Gastroesophageal sphincter (tissue), 4 donors: ENCODE measurements at regions not wholly inside any gene's neighbourhood (a gene's known extent, or its start where the extent isn't known, plus 50 kb on each side); places are given as distances from the start of the nearest gene placed in this dataset.
A peak's percentile ranks its signal among the peaks of the same experiment; 100 is the strongest.

Experiments
- ATAC-seq: fragments of 150-250 bp; one replicate; pipeline ENCODE4 v1.9.1; 2016; ENCODE audit warnings: mild to moderate bottlenecking, moderate library complexity
- H3K27ac ChIP-seq, 4 donors: fragments of 200-600 bp; sonication (generic) in 3 of 4; 1 replicate in 3 of 4; 2 replicates in 1 of 4; pipeline ENCODE4 v1.5.1; 2016 to 2019
- H3K27me3 ChIP-seq: fragments of 200-600 bp; sonication (generic); one replicate; pipeline ENCODE4 v1.5.1; 2019
- H3K36me3 ChIP-seq, 2 donors: fragments of 200-600 bp; sonication (generic); one replicate each; pipeline ENCODE4 v1.5.1; 2019; ENCODE audit warnings: control low read depth in 1 of 2
- H3K4me1 ChIP-seq, 3 donors: fragments of 200-600 bp; sonication (generic); 1 replicate in 2 of 3; 2 replicates in 1 of 3; pipeline ENCODE4 v1.5.1; 2016 to 2019; ENCODE audit warnings: control low read depth in 2 of 3
- H3K4me3 ChIP-seq, 2 donors: fragments of 200-600 bp; sonication (generic); one replicate each; pipeline ENCODE4 v1.5.1; 2019; ENCODE audit warnings: mild to moderate bottlenecking in 1 of 2, moderate library complexity in 1 of 2
- H3K9me3 ChIP-seq, 3 donors: fragments of 200-600 bp; sonication (generic); one replicate each; pipeline ENCODE4 v1.5.1; 2017 to 2019; ENCODE audit warnings: control low read depth in 2 of 3
- CTCF ChIP-seq, 4 experiments: fragments of 200-600 bp in 2 of 4; fragments of 450-650 bp in 2 of 4; sonication (generic) in 1 of 4; IDR thresholded peaks; one replicate each; pipeline ENCODE4 v1.5.1; 2017 to 2019; ENCODE audit warnings: antibody characterized with exemption in 4 of 4, mild to moderate bottlenecking in 2 of 4, moderate library complexity in 2 of 4
- EP300 ChIP-seq: sonication (generic); formaldehyde crosslinking; IDR thresholded peaks from one replicate; pipeline ENCODE4 v1.6.1; 2017; ENCODE audit warnings: antibody characterized with exemption, mild to moderate bottlenecking
- POLR2A ChIP-seq, 2 donors: fragments of 450-650 bp; IDR thresholded peaks; one replicate each; pipeline ENCODE4 v1.6.1; 2017; ENCODE audit warnings: antibody characterized with exemption in 2 of 2, mild to moderate bottlenecking in 2 of 2, moderate library complexity in 1 of 2
- POLR2AphosphoS5 ChIP-seq: sonication (generic); formaldehyde crosslinking; IDR thresholded peaks from one replicate; pipeline ENCODE4 v1.6.1; 2017; ENCODE audit warnings: antibody characterized with exemption
- WGBS, 2 donors: methylation state at CpG; one replicate each; pipeline ENCODE4 v1.1.5; 2018; ENCODE audit warnings: low coverage in 1 of 2; 5-methylcytosine and 5-hydroxymethylcytosine counted together

- no peaks in the 10 kb centered on the region for H3K9me3 ChIP-seq
- H3K36me3 ChIP-seq = no peaks in the 10 kb centered on the region
- TF ChIP-seq POLR2A (IDR thresholded peaks at IDR 0.05) = no peak
- no peak for TF ChIP-seq CTCF (IDR thresholded peaks at IDR 0.05)
- TF ChIP-seq POLR2AphosphoS5 = no peak
- TF ChIP-seq EP300 = no peak
- peaks cover 73% of the 10 kb centered on the region for H3K27me3 ChIP-seq
- WGBS, 2 donors = 23 to 32% methylated on average over 13 to 19 of the region's 55 CpGs
- ATAC-seq = no peak
- peak overlapping the region in 1 of 2 donors; percentile 51 for H3K4me3 ChIP-seq
- peaks cover 0 to 19% (median 10%) of the 10 kb centered on the region in 3 donors for H3K4me1 ChIP-seq
- H3K27ac ChIP-seq = no peak overlapping the region
Observed at GRCh38 chr10:22476601-22477321, 131.5 kb downstream of the SPAG6 start.

- H3K4me1 ChIP-seq = peaks cover 0 to 19% (median 10%) of the 10 kb centered on the region in 3 donors
- H3K9me3 ChIP-seq = no peaks in the 10 kb centered on the region
- TF ChIP-seq POLR2AphosphoS5 (no peak), CTCF (IDR thresholded peaks at IDR 0.05) (no peak), EP300 (no peak), POLR2A (IDR thresholded peaks at IDR 0.05) (no peak)
- WGBS, 2 donors = 91% methylated on average over 8 of the region's 72 CpGs; no CpG with 5 or more reads in 1 of the 2 donors
- H3K27me3 ChIP-seq = peaks cover 64% of the 10 kb centered on the region
- H3K4me3 ChIP-seq = no peak overlapping the region
- H3K36me3 ChIP-seq = no peaks in the 10 kb centered on the region
- ATAC-seq = no peak
- no peak overlapping the region for H3K27ac ChIP-seq
Observed at GRCh38 chr10:22477334-22478287, 132.3 kb downstream of the SPAG6 start.

GRCh38 chr10:22478555-22479334 is 133.4 kb downstream of the SPAG6 start:
- no peaks in the 10 kb centered on the region for H3K9me3 ChIP-seq
- H3K4me1 ChIP-seq = peaks cover 0 to 19% (median 10%) of the 10 kb centered on the region in 3 donors
- H3K36me3 ChIP-seq = no peaks in the 10 kb centered on the region
- 75 to 100% methylated on average over 5 of the region's 8 CpGs for WGBS, 2 donors
- H3K27ac ChIP-seq = no peak overlapping the region
- no peak overlapping the region for H3K4me3 ChIP-seq
- TF ChIP-seq POLR2A (IDR thresholded peaks at IDR 0.05) (no peak), CTCF (IDR thresholded peaks at IDR 0.05) (no peak), POLR2AphosphoS5 (no peak), EP300 (no peak)
- no peak for ATAC-seq
- peaks cover 54% of the 10 kb centered on the region for H3K27me3 ChIP-seq

- ATAC-seq = no peak
Observed at GRCh38 chr10:22479419-22479818, 134.1 kb downstream of the SPAG6 start.

More at GRCh38 chr10:22479419-22479818, 134.1 kb downstream of the SPAG6 start:
- H3K27me3 ChIP-seq = peaks cover 47% of the 10 kb centered on the region
- no peaks in the 10 kb centered on the region for H3K36me3 ChIP-seq
- 86 to 100% methylated on average over 1 of the region's 4 CpGs for WGBS, 2 donors
- TF ChIP-seq CTCF (IDR thresholded peaks at IDR 0.05) (no peak), POLR2AphosphoS5 (no peak), EP300 (no peak), POLR2A (IDR thresholded peaks at IDR 0.05) (no peak)
- H3K27ac ChIP-seq = no peak overlapping the region
- peaks cover 0 to 19% (median 10%) of the 10 kb centered on the region in 3 donors for H3K4me1 ChIP-seq
- H3K9me3 ChIP-seq = no peaks in the 10 kb centered on the region
- no peak overlapping the region for H3K4me3 ChIP-seq
